ENCODE measurements at regions not wholly inside any gene's neighbourhood (a gene's known extent, or its start where the extent isn't known, plus 50 kb on each side); places are given as distances from the start of the nearest gene placed in this dataset.

- no peaks in the 10 kb centered on the region for H3K79me1 ChIP-seq (ENCODE audit: low read depth, low read length)
- H4K5ac ChIP-seq (ENCODE audit: insufficient read length, low read depth, low read length): no peak overlapping the region
- no peak overlapping the region for H3K23ac ChIP-seq (ENCODE audit: insufficient read length)
- H3K79me2 ChIP-seq (ENCODE audit: control insufficient read depth in 1 of 2, insufficient read depth in 2 of 2, low read length in 2 of 2): no peaks in the 10 kb centered on the region
- H4K91ac ChIP-seq (replicated peaks; ENCODE audit: insufficient read length, low read length): no peak overlapping the region
- H3K23me2 ChIP-seq (ENCODE audit: low read depth, low read length): no peaks in the 10 kb centered on the region
- H2BK12ac ChIP-seq (ENCODE audit: low read depth, low read length): no peak overlapping the region
- no peak overlapping the region for H3K9ac ChIP-seq (replicated peaks in 1 of 4; ENCODE audit: extremely low read depth in 1 of 4, low read depth in 3 of 4, low read length in 3 of 4)
- no peak overlapping the region for H2AK5ac ChIP-seq (ENCODE audit: low read depth, low read length)
- H2BK5ac ChIP-seq (ENCODE audit: low read depth, low read length): no peak overlapping the region
- no peak overlapping the region for H2BK120ac ChIP-seq (replicated peaks; ENCODE audit: low read depth, low read length)
- H3K9me3 ChIP-seq (ENCODE audit: insufficient read depth in 2 of 2, low read depth in 1 of 2, low read length in 1 of 2): no peaks in the 10 kb centered on the region
- no peak for DNase-seq (ENCODE audit: low read depth in 1 of 2, low spot score in 2 of 2)
- H3K27me3 ChIP-seq (replicated peaks in 1 of 4; ENCODE audit: control insufficient read depth in 3 of 4, extremely low read depth in 1 of 4, insufficient read depth in 3 of 4, low read length in 3 of 4): no peaks in the 10 kb centered on the region
- ChIA-PET CTCF (ENCODE audit: partially characterized antibody) (no interaction called here), POLR2A (ENCODE audit: partially characterized antibody) (no interaction called here)
- no peak overlapping the region for H3K4ac ChIP-seq (replicated peaks; ENCODE audit: insufficient read length, low read depth, low read length)
- no peaks in the 10 kb centered on the region for H3K4me1 ChIP-seq (replicated peaks in 1 of 4; ENCODE audit: control insufficient read depth in 3 of 4, insufficient read depth in 4 of 4, low read length in 3 of 4)
- no peaks in the 10 kb centered on the region for H4K20me1 ChIP-seq (replicated peaks in 1 of 2; ENCODE audit: control insufficient read depth in 1 of 2, insufficient read depth in 2 of 2, low read length in 2 of 2)
- H3K14ac ChIP-seq (ENCODE audit: insufficient read length): no peak overlapping the region
- no peak overlapping the region for H3K27ac ChIP-seq (ENCODE audit: low read depth, low read length)
- no peaks in the 10 kb centered on the region for H3K36me3 ChIP-seq (ENCODE audit: control insufficient read depth in 2 of 4, insufficient read depth in 4 of 4, low read length in 3 of 4)
- no peak for TF ChIP-seq CBX5 (IDR thresholded peaks at IDR 0.05; ENCODE audit: low read depth, low read length)
- no peak for TF ChIP-seq HDAC6 (IDR thresholded peaks at IDR 0.05; ENCODE audit: low read depth, low read length)
- no peak for TF ChIP-seq MAFK (IDR thresholded peaks at IDR 0.05; ENCODE audit: low read depth, low read length)
- TF ChIP-seq TBP (IDR thresholded peaks at IDR 0.05; ENCODE audit: low read depth, low read length): no peak
- no peak for TF ChIP-seq RXRA (IDR thresholded peaks at IDR 0.05; ENCODE audit: insufficient read depth, low read depth, low read length)
- no peak for TF ChIP-seq SP2 (IDR thresholded peaks at IDR 0.05; ENCODE audit: low read length)
- no peak for TF ChIP-seq TCF12 (IDR thresholded peaks at IDR 0.05; ENCODE audit: low read depth, low read length)
- TF ChIP-seq EZH2 (IDR thresholded peaks at IDR 0.05; ENCODE audit: low read depth, low read length, severe bottlenecking): no peak
- TF ChIP-seq EGR1 (IDR thresholded peaks at IDR 0.05; ENCODE audit: borderline replicate concordance, low read depth, low read length): no peak
- TF ChIP-seq BACH1 (IDR thresholded peaks at IDR 0.05; ENCODE audit: low read length): no peak
- TF ChIP-seq CREB1 (IDR thresholded peaks at IDR 0.05): no peak
- no peak for TF ChIP-seq NRF1 (IDR thresholded peaks at IDR 0.05; ENCODE audit: low read depth, low read length)
- no peak for TF ChIP-seq KDM1A (IDR thresholded peaks at IDR 0.05; ENCODE audit: borderline replicate concordance, low read length)
- TF ChIP-seq SIX5 (IDR thresholded peaks at IDR 0.05; ENCODE audit: low read depth, low read length): no peak
- TF ChIP-seq POLR2A (IDR thresholded peaks at IDR 0.05; ENCODE audit: control extremely low read depth in 1 of 2, low read depth in 2 of 2, low read length in 2 of 2): no peak
- no peak for TF ChIP-seq NANOG (IDR thresholded peaks at IDR 0.05; ENCODE audit: insufficient read depth, low read depth, low read length, poor library complexity, severe bottlenecking)
- TF ChIP-seq KDM4A (IDR thresholded peaks at IDR 0.05; ENCODE audit: low read depth, low read length, severe bottlenecking): no peak
- TF ChIP-seq SIN3A (conservative IDR thresholded peaks at IDR 0.05 in 1 of 2, IDR thresholded peaks at IDR 0.05 in 1 of 2; ENCODE audit: low read depth in 1 of 2, low read length in 2 of 2): no peak
- H2AFZ ChIP-seq (ENCODE audit: low read length): no peak overlapping the region
- no peak overlapping the region for H3K4me3 ChIP-seq (ENCODE audit: extremely low read depth in 1 of 4, insufficient read depth in 2 of 4, low read depth in 3 of 4, low read length in 4 of 4)
- no peak overlapping the region for H2BK20ac ChIP-seq (ENCODE audit: low read length)
- FAIRE-seq: no peak
- H4K8ac ChIP-seq (ENCODE audit: extremely low read depth, insufficient read depth, low read length): no peak overlapping the region
- H3K4me2 ChIP-seq (ENCODE audit: insufficient read depth in 1 of 2, low read depth in 2 of 2, low read length in 2 of 2): no peak overlapping the region
- no peak overlapping the region for H2BK15ac ChIP-seq (ENCODE audit: low read length)
- no peak overlapping the region for H3K56ac ChIP-seq (replicated peaks; ENCODE audit: insufficient read length, low read depth, low read length)
- no peak overlapping the region for H3K18ac ChIP-seq (ENCODE audit: extremely low read depth, low read length)
Measured at GRCh38 chr3:30146978-30147377, 459.4 kb upstream of the TGFBR2 start.
